ENCODE measurements at regions not wholly inside any gene's neighbourhood (a gene's known extent, or its start where the extent isn't known, plus 50 kb on each side); places are given as distances from the start of the nearest gene placed in this dataset.

GRCh38 chr18:54100920-54101470 is 123.5 kb downstream of the MBD2 start:
- DNase-seq = no peak

- no peak for DNase-seq
Measured at GRCh38 chr18:54100466-54100865, 124.0 kb downstream of the MBD2 start.

- no peak for DNase-seq
Measured at GRCh38 chr18:54094474-54094873, 130.0 kb downstream of the MBD2 start.

- no peak for DNase-seq
Measured at GRCh38 chr18:54090856-54091255, 133.6 kb downstream of the MBD2 start.

GRCh38 chr18:54089749-54090459 is 134.6 kb downstream of the MBD2 start:
- no peak for DNase-seq

GRCh38 chr18:54086863-54087262 is 137.6 kb downstream of the MBD2 start:
- no peak for DNase-seq

GRCh38 chr18:54086046-54086802 is 138.2 kb downstream of the MBD2 start:
- DNase-seq = no peak

GRCh38 chr18:54080858-54081257 is 143.6 kb downstream of the MBD2 start:
- no peak for DNase-seq

GRCh38 chr18:54076166-54076565 is 148.3 kb downstream of the MBD2 start:
- DNase-seq = no peak

- no peak for DNase-seq
Measured at GRCh38 chr18:54075689-54076088, 148.8 kb downstream of the MBD2 start.

- DNase-seq = no peak
Measured at GRCh38 chr18:54069729-54070128, 154.7 kb downstream of the MBD2 start.

GRCh38 chr18:54060343-54061005 is 164.0 kb downstream of the MBD2 start:
- no peak for DNase-seq

GRCh38 chr18:54052732-54053429 is 171.6 kb downstream of the MBD2 start:
- DNase-seq = no peak

- no peak for DNase-seq
Measured at GRCh38 chr18:54052259-54052658, 172.2 kb downstream of the MBD2 start.

- DNase-seq = no peak
Measured at GRCh38 chr18:54043484-54044251, 180.8 kb downstream of the MBD2 start.

- DNase-seq = no peak
Measured at GRCh38 chr18:54035927-54036326, 188.5 kb downstream of the MBD2 start.

- no peak for DNase-seq
Measured at GRCh38 chr18:54033052-54033451, 191.4 kb downstream of the MBD2 start.

- DNase-seq = no peak
Measured at GRCh38 chr18:54032412-54032811, 192.1 kb downstream of the MBD2 start.

GRCh38 chr18:54031243-54031642 is 193.2 kb downstream of the MBD2 start:
- no peak for DNase-seq

- no peak for DNase-seq
Measured at GRCh38 chr18:54030434-54030833, 194.0 kb downstream of the MBD2 start.

GRCh38 chr18:54023471-54023870 is 201.0 kb downstream of the MBD2 start:
- no peak for DNase-seq

- no peak for DNase-seq
Measured at GRCh38 chr18:54020966-54021365, 203.5 kb downstream of the MBD2 start.

Data from NCI-H1092 (cell line).